GM18873 (cell line): ENCODE measurements at regions not wholly inside any gene's neighbourhood (a gene's known extent, or its start where the extent isn't known, plus 50 kb on each side); places are given as distances from the start of the nearest gene placed in this dataset.

ENCODE experiments used
- ATAC-seq: cut with Tn5 transposase; IDR thresholded peaks from one replicate; pipeline ENCODE4 v1.9.1; 2021; ENCODE audit warnings: mild to moderate bottlenecking, moderate library complexity, moderate number of reproducible peaks; ENCODE audit not compliant: unreplicated experiment, low FRiP score

GRCh38 chr13:83950293-83950692 is 68.0 kb upstream of the SLITRK1 start:
- no peak for ATAC-seq

DNA sequence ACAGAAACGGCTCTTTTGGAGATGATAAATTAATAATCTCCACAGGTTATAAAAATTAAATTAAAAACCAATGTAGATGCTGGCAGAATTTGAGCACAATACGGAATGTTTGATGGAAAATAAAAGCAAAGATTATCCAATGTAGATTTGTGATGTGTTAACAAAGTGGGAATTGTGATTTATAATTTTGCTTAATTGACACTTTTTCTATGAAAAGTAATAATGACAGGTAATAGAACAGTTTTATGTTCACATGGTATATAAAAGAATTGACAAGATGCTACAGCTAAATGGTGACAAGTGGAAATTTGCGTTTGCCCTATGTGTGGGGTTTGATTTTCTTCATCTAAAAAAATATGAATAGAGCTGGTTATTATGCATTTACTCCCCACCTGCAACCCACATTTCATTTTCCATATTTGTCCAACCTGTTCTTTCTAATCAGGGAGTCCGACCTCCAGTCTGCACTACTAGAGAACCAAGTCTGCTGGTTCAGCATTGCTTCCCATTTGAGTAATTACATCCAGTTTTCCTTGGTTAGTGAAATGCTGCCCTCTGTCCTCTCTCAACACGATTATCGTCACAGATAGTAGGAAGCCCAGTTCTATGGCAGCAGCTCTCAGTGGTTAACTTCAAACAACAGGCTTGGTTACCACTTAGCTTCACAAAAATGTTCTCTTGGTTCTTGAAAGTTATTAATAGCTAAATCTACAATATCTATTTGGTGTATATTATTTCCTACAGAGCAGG is 61.4 kb upstream of the SLITRK1 start:
- no peak for ATAC-seq

- ATAC-seq: no peak
Measured at GRCh38 chr13:83941701-83942335, 59.5 kb upstream of the SLITRK1 start.

DNA sequence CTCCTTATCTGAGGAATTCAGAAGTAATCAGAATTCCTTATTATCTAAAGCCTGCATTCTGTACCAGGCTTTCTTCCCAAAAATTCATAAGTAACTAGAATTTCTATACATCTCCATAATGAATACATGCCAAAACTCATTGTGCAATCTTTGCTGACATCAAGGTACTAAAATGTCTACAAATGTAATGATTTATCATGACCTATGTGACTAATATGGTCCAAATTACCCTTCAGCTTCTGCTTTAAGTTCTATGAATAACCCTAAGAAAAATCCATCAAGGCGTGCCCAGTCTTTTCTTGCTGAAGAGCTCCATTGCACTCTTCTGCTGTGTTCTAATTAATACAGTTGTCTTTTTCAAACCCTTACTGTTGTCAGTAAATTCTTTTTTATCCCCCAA is 58.5 kb upstream of the SLITRK1 start:
- no peak for ATAC-seq

GRCh38 chr13:83937579-83937978 is 55.3 kb upstream of the SLITRK1 start:
- no peak for ATAC-seq

GRCh38 chr13:83935566-83935965 is 53.3 kb upstream of the SLITRK1 start:
- ATAC-seq: no peak
